PC-9 (cell line): ENCODE measurements at regions not wholly inside any gene's neighbourhood (a gene's known extent, or its start where the extent isn't known, plus 50 kb on each side); places are given as distances from the start of the nearest gene placed in this dataset.

Experiments used
- CTCF ChIP-seq: fragments of 200-600 bp; sonication (generic); conservative IDR thresholded peaks from 2 replicates; pipeline ENCODE4 v1.6.1; 2017; ENCODE audit warnings: mixed run types, antibody characterized with exemption, mild to moderate bottlenecking, moderate library complexity
- EZH2 ChIP-seq: fragments of 200-600 bp; sonication (generic); IDR thresholded peaks from 2 replicates; pipeline ENCODE4 v1.8.0; 2017; ENCODE audit warnings: antibody characterized with exemption, low read depth

- TF ChIP-seq CTCF (no peak), EZH2 (no peak)
Observed at GRCh38 chr9:84478996-84479395, 138.4 kb upstream of the SLC28A3 start.
